ENCODE measurements at regions not wholly inside any gene's neighbourhood (a gene's known extent, or its start where the extent isn't known, plus 50 kb on each side); places are given as distances from the start of the nearest gene placed in this dataset.
A peak's percentile ranks its signal among the peaks of the same experiment; 100 is the strongest.

GRCh38 chr4:173752610-173753230 is 222.7 kb upstream of the HAND2 start:
- ATAC-seq (no peak), DNase-seq (peak; percentile 28)
- H3K9me2 ChIP-seq (replicated peaks; ENCODE audit: low read length) = no peaks in the 10 kb centered on the region
- H3K4me3 ChIP-seq (ENCODE audit: low read length) = no peak overlapping the region
- H3K9me3 ChIP-seq (ENCODE audit: low read length) = no peaks in the 10 kb centered on the region
- TF ChIP-seq CTCF (conservative IDR thresholded peaks at IDR 0.05; ENCODE audit: low read depth, low read length) = peak; percentile 69
- no peak for TF ChIP-seq EZH2phosphoT487 (IDR thresholded peaks at IDR 0.05; ENCODE audit: borderline replicate concordance, low read length)
- no peak overlapping the region for H3K4me2 ChIP-seq (ENCODE audit: low read length)
- no peaks in the 10 kb centered on the region for H3K79me2 ChIP-seq (ENCODE audit: low read length)
- 0 out of 2 replicates have a peak, but pooled peaks cover 7% of the 10 kb centered on the region for H3K27me3 ChIP-seq (ENCODE audit: low read length)
- H3F3A ChIP-seq (ENCODE audit: low read length, unreplicated experiment) = no peaks in the 10 kb centered on the region
- no peak overlapping the region for H3K9ac ChIP-seq (ENCODE audit: low read length)
- CTCF ChIA-PET = no interaction called here
- intact Hi-C loops (cut with micrococcal nuclease) = no loop called here
- H4K20me1 ChIP-seq (ENCODE audit: low read length) = no peaks in the 10 kb centered on the region
- no peaks in the 10 kb centered on the region for H3K4me1 ChIP-seq (ENCODE audit: insufficient read depth, low read length)
- H3K27ac ChIP-seq (ENCODE audit: low read length) = no peak overlapping the region
- POLR2A ChIA-PET (ENCODE audit: unreplicated experiment) = no interaction called here
- H3K36me3 ChIP-seq (ENCODE audit: low read depth, low read length) = no peaks in the 10 kb centered on the region
- BruUV-seq (replicated peaks) = no TSS peak
- H2AFZ ChIP-seq (ENCODE audit: low read length) = no peak overlapping the region

- DNase-seq (no peak), ATAC-seq (no peak)
- no peak overlapping the region for H2AFZ ChIP-seq (ENCODE audit: low read length)
- H3K79me2 ChIP-seq (ENCODE audit: low read length) = no peaks in the 10 kb centered on the region
- no peak overlapping the region for H3K4me3 ChIP-seq (ENCODE audit: low read length)
- TF ChIP-seq CTCF (conservative IDR thresholded peaks at IDR 0.05; ENCODE audit: low read depth, low read length) (no peak; the same call in 1 of the 2 replicates), EZH2 (IDR thresholded peaks at IDR 0.05; ENCODE audit: low read length, unreplicated experiment) (no peak), EZH2phosphoT487 (IDR thresholded peaks at IDR 0.05; ENCODE audit: borderline replicate concordance, low read length) (no peak)
- ChIA-PET CTCF (no interaction called here), POLR2A (ENCODE audit: unreplicated experiment) (no interaction called here)
- no TSS peak for BruUV-seq (replicated peaks)
- no peak overlapping the region for H3K4me2 ChIP-seq (ENCODE audit: low read length)
- H3K9me3 ChIP-seq (ENCODE audit: low read length) = no peaks in the 10 kb centered on the region
- no peaks in the 10 kb centered on the region for H4K20me1 ChIP-seq (ENCODE audit: low read length)
- intact Hi-C loops (cut with micrococcal nuclease) = no loop called here
- H3K4me1 ChIP-seq (ENCODE audit: insufficient read depth, low read length) = no peaks in the 10 kb centered on the region
- H3K27ac ChIP-seq (ENCODE audit: low read length) = no peak overlapping the region
- H3F3A ChIP-seq (ENCODE audit: low read length, unreplicated experiment) = no peaks in the 10 kb centered on the region
- H3K9ac ChIP-seq (ENCODE audit: low read length) = no peak overlapping the region
- no peaks in the 10 kb centered on the region for H3K9me2 ChIP-seq (replicated peaks; ENCODE audit: low read length)
- peaks cover 12% of the 10 kb centered on the region; the same call in 1 of the 2 replicates for H3K27me3 ChIP-seq (ENCODE audit: low read length)
- no peaks in the 10 kb centered on the region for H3K36me3 ChIP-seq (ENCODE audit: low read depth, low read length)
These were observed 218.3 kb upstream of the HAND2 start for GRCh38 chr4:173748353-173748752.

- CTCF ChIA-PET = no interaction called here
- Histone ChIP-seq H2AFZ (ENCODE audit: low read length) (no peak overlapping the region), H3K79me2 (ENCODE audit: low read length) (no peaks in the 10 kb centered on the region), H3K9me2 (replicated peaks; ENCODE audit: low read length) (no peaks in the 10 kb centered on the region), H3K27ac (ENCODE audit: low read length) (no peak overlapping the region), H3K4me2 (ENCODE audit: low read length) (no peak overlapping the region), H3K36me3 (ENCODE audit: low read depth, low read length) (no peaks in the 10 kb centered on the region), H3F3A (ENCODE audit: low read length, unreplicated experiment) (no peaks in the 10 kb centered on the region), H3K4me1 (ENCODE audit: insufficient read depth, low read length) (no peaks in the 10 kb centered on the region), H4K20me1 (ENCODE audit: low read length) (no peaks in the 10 kb centered on the region), H3K27me3 (ENCODE audit: low read length) (peaks cover 12% of the 10 kb centered on the region; the same call in 1 of the 2 replicates), H3K9me3 (ENCODE audit: low read length) (no peaks in the 10 kb centered on the region), H3K9ac (ENCODE audit: low read length) (no peak overlapping the region), H3K4me3 (ENCODE audit: low read length) (no peak overlapping the region)
- BruUV-seq (replicated peaks) = no TSS peak
- intact Hi-C loops (cut with micrococcal nuclease) = no loop called here
- TF ChIP-seq CTCF (conservative IDR thresholded peaks at IDR 0.05; ENCODE audit: low read depth, low read length) (no peak), EZH2phosphoT487 (IDR thresholded peaks at IDR 0.05; ENCODE audit: borderline replicate concordance, low read length) (no peak), EZH2 (IDR thresholded peaks at IDR 0.05; ENCODE audit: low read length, unreplicated experiment) (no peak)
- ATAC-seq = no peak
- POLR2A ChIA-PET (ENCODE audit: unreplicated experiment) = no interaction called here
- DNase-seq = no peak
These were observed 217.7 kb upstream of the HAND2 start for GRCh38 chr4:173747537-173748257.

Data from PC-3 (cell line).